ENCODE measurements at regions not wholly inside any gene's neighbourhood (a gene's known extent, or its start where the extent isn't known, plus 50 kb on each side); places are given as distances from the start of the nearest gene placed in this dataset.

- TF ChIP-seq CTCF (IDR thresholded peaks at IDR 0.05; ENCODE audit: low read depth, low read length, poor library complexity, severe bottlenecking) (no peak), EZH2phosphoT487 (IDR thresholded peaks at IDR 0.05; ENCODE audit: borderline replicate concordance, low read length) (no peak)
Measured at GRCh38 chr15:35605764-35606449, 59.9 kb upstream of the DPH6 start.
